Type B pancreatic cell (in vitro differentiated cells): ENCODE measurements at regions not wholly inside any gene's neighbourhood (a gene's known extent, or its start where the extent isn't known, plus 50 kb on each side); places are given as distances from the start of the nearest gene placed in this dataset.

Experiments
- DNase-seq: peaks from one replicate; pipeline ENCODE4 v3.0.0; 2021; ENCODE audit warnings: mixed read lengths; ENCODE audit not compliant: unreplicated experiment; ENCODE audit errors: extremely low spot score
- H3K27ac Mint-ChIP-seq: 2 replicates; pipeline ENCODE4 v1.8.0; 2021; ENCODE audit warnings: mild to moderate bottlenecking, mixed read lengths
- H3K27me3 Mint-ChIP-seq: 2 replicates; pipeline ENCODE4 v1.8.0; 2021; ENCODE audit warnings: mixed read lengths
- H3K36me3 Mint-ChIP-seq: 2 replicates; pipeline ENCODE4 v1.8.0; 2021; ENCODE audit warnings: mixed read lengths
- H3K4me1 Mint-ChIP-seq: one replicate; pipeline ENCODE4 v1.8.0; 2021; ENCODE audit warnings: mixed read lengths; ENCODE audit not compliant: unreplicated experiment
- H3K4me3 Mint-ChIP-seq: 2 replicates; pipeline ENCODE4 v1.8.0; 2021; ENCODE audit warnings: mild to moderate bottlenecking, mixed read lengths
- H3K9me3 Mint-ChIP-seq: 2 replicates; pipeline ENCODE4 v1.8.0; 2021; ENCODE audit warnings: mixed read lengths
- CTCF ChIP-seq: fragments of 200-600 bp; sonication (generic); conservative IDR thresholded peaks from 2 replicates; pipeline ENCODE4 v1.5.0; 2021; ENCODE audit warnings: antibody characterized with exemption, mild to moderate bottlenecking

GRCh38 chr20:11212902-11213301 lies 539.1 kb upstream of the JAG1 start:
- peaks cover 29% of the 10 kb centered on the region for H3K27me3 Mint-ChIP-seq
- H3K9me3 Mint-ChIP-seq = no peaks in the 10 kb centered on the region
- DNase-seq = no peak
- H3K36me3 Mint-ChIP-seq = no peaks in the 10 kb centered on the region
- no peak overlapping the region for H3K4me3 Mint-ChIP-seq
- no peak overlapping the region for H3K27ac Mint-ChIP-seq
- no peak for TF ChIP-seq CTCF
- H3K4me1 Mint-ChIP-seq = peaks cover 55% of the 10 kb centered on the region

GRCh38 chr20:11214256-11214840 lies 540.5 kb upstream of the JAG1 start:
- Mint-ChIP-seq H3K4me1 (peaks cover 58% of the 10 kb centered on the region), H3K4me3 (peak overlapping the region; percentile 10), H3K36me3 (no peaks in the 10 kb centered on the region), H3K27me3 (peaks cover 21% of the 10 kb centered on the region), H3K27ac (no peak overlapping the region), H3K9me3 (no peaks in the 10 kb centered on the region)
- no peak for TF ChIP-seq CTCF
- DNase-seq = no peak

GRCh38 chr20:11216451-11217314 lies 542.9 kb upstream of the JAG1 start:
- Mint-ChIP-seq H3K9me3 (no peaks in the 10 kb centered on the region), H3K4me3 (no peak overlapping the region), H3K4me1 (peaks cover 51% of the 10 kb centered on the region), H3K27me3 (peaks cover 17% of the 10 kb centered on the region), H3K36me3 (no peaks in the 10 kb centered on the region), H3K27ac (no peak overlapping the region)
- no peak for TF ChIP-seq CTCF
- no peak for DNase-seq

GRCh38 chr20:11217326-11218172 lies 543.8 kb upstream of the JAG1 start:
- H3K4me1 Mint-ChIP-seq = peaks cover 48% of the 10 kb centered on the region
- no peak overlapping the region for H3K27ac Mint-ChIP-seq
- peaks cover 17% of the 10 kb centered on the region for H3K27me3 Mint-ChIP-seq
- no peak for TF ChIP-seq CTCF
- H3K4me3 Mint-ChIP-seq = no peak overlapping the region
- no peaks in the 10 kb centered on the region for H3K9me3 Mint-ChIP-seq
- H3K36me3 Mint-ChIP-seq = no peaks in the 10 kb centered on the region
- DNase-seq = no peak

GRCh38 chr20:11218173-11218680 lies 544.4 kb upstream of the JAG1 start:
- Mint-ChIP-seq H3K27me3 (peaks cover 14% of the 10 kb centered on the region), H3K4me1 (peaks cover 41% of the 10 kb centered on the region), H3K9me3 (no peaks in the 10 kb centered on the region), H3K27ac (no peak overlapping the region), H3K36me3 (no peaks in the 10 kb centered on the region), H3K4me3 (no peak overlapping the region)
- no peak for DNase-seq
- TF ChIP-seq CTCF = no peak
